ENCODE measurements at regions not wholly inside any gene's neighbourhood (a gene's known extent, or its start where the extent isn't known, plus 50 kb on each side); places are given as distances from the start of the nearest gene placed in this dataset.
"Not testable (repeated sequence)": the region's sequence is repeated elsewhere in the genome, so short reads cannot be mapped to it uniquely, and the experiment has no call there.

- Histone ChIP-seq H3K9ac (ENCODE audit: insufficient read depth, low read length) (no peak overlapping the region), H4K20me1 (ENCODE audit: control insufficient read depth, extremely low read depth, insufficient read depth, low read length) (no peaks in the 10 kb centered on the region)
- DNase-seq (ENCODE audit: low read depth in 2 of 2): peak in 1 of 2 donors; percentile 1
Measured at GRCh38 chrX:17944833-17945497, 83.9 kb upstream of the RAI2 start.

GRCh38 chrX:17941171-17941570, 80.1 kb upstream of the RAI2 start:
- H3K4me3 ChIP-seq (replicated peaks in 1 of 4; ENCODE audit: control extremely low read depth in 1 of 4, insufficient read depth in 1 of 4, low read depth in 3 of 4, low read length in 4 of 4); H3K4me1 ChIP-seq (ENCODE audit: control insufficient read depth, extremely low read depth, insufficient read depth, low read length); DNase-seq (ENCODE audit: low read depth in 2 of 2); H3K9me3 ChIP-seq (ENCODE audit: control insufficient read depth, insufficient read depth, low read depth, low read length); H3K36me3 ChIP-seq (ENCODE audit: control insufficient read depth, insufficient read depth, low read length); H4K20me1 ChIP-seq (ENCODE audit: control insufficient read depth, extremely low read depth, insufficient read depth, low read length); H3K79me2 ChIP-seq (ENCODE audit: control insufficient read depth, insufficient read depth, low read length); H3K9ac ChIP-seq (ENCODE audit: insufficient read depth, low read length); H3K4me2 ChIP-seq (ENCODE audit: extremely low read depth, insufficient read depth, low read length); H3K27me3 ChIP-seq (ENCODE audit: control insufficient read depth, insufficient read depth, low read length); H2AFZ ChIP-seq (ENCODE audit: low read length); H3K27ac ChIP-seq (ENCODE audit: insufficient read depth, low read length): not testable (repeated sequence)

More at GRCh38 chrX:17944833-17945497, 83.9 kb upstream of the RAI2 start:
- Histone ChIP-seq H3K27me3 (ENCODE audit: control insufficient read depth, insufficient read depth, low read length) (no peaks in the 10 kb centered on the region), H3K36me3 (ENCODE audit: control insufficient read depth, insufficient read depth, low read length) (no peaks in the 10 kb centered on the region), H3K79me2 (ENCODE audit: control insufficient read depth, insufficient read depth, low read length) (no peaks in the 10 kb centered on the region), H3K9me3 (ENCODE audit: control insufficient read depth, insufficient read depth, low read depth, low read length) (no peaks in the 10 kb centered on the region), H3K27ac (ENCODE audit: insufficient read depth, low read length) (no peak overlapping the region), H2AFZ (ENCODE audit: low read length) (no peak overlapping the region), H3K4me2 (ENCODE audit: extremely low read depth, insufficient read depth, low read length) (no peak overlapping the region), H3K4me1 (ENCODE audit: control insufficient read depth, extremely low read depth, insufficient read depth, low read length) (no peaks in the 10 kb centered on the region), H3K4me3 (replicated peaks in 1 of 4; ENCODE audit: control extremely low read depth in 1 of 4, insufficient read depth in 1 of 4, low read depth in 3 of 4, low read length in 4 of 4) (no peak overlapping the region)
- peak; percentile 37 to 52 for TF ChIP-seq CTCF (conservative IDR thresholded peaks at IDR 0.05 in 1 of 2, IDR thresholded peaks at IDR 0.05 in 1 of 2; ENCODE audit: low read depth in 1 of 2, low read length in 2 of 2)
- no peak for TF ChIP-seq EZH2 (IDR thresholded peaks at IDR 0.05; ENCODE audit: low read length, missing control alignments)

GRCh38 chrX:17939724-17940123, 78.6 kb upstream of the RAI2 start:
- no peak for DNase-seq (ENCODE audit: low read depth in 2 of 2)
- Histone ChIP-seq H4K20me1 (ENCODE audit: control insufficient read depth, extremely low read depth, insufficient read depth, low read length) (no peaks in the 10 kb centered on the region), H3K36me3 (ENCODE audit: control insufficient read depth, insufficient read depth, low read length) (no peaks in the 10 kb centered on the region), H3K4me1 (ENCODE audit: control insufficient read depth, extremely low read depth, insufficient read depth, low read length) (no peaks in the 10 kb centered on the region), H3K9ac (ENCODE audit: insufficient read depth, low read length) (no peak overlapping the region), H3K27me3 (ENCODE audit: control insufficient read depth, insufficient read depth, low read length) (no peaks in the 10 kb centered on the region), H3K4me2 (ENCODE audit: extremely low read depth, insufficient read depth, low read length) (no peak overlapping the region), H3K79me2 (ENCODE audit: control insufficient read depth, insufficient read depth, low read length) (no peaks in the 10 kb centered on the region), H2AFZ (ENCODE audit: low read length) (no peak overlapping the region), H3K27ac (ENCODE audit: insufficient read depth, low read length) (no peak overlapping the region), H3K4me3 (replicated peaks in 1 of 4; ENCODE audit: control extremely low read depth in 1 of 4, insufficient read depth in 1 of 4, low read depth in 3 of 4, low read length in 4 of 4) (no peak overlapping the region), H3K9me3 (ENCODE audit: control insufficient read depth, insufficient read depth, low read depth, low read length) (no peaks in the 10 kb centered on the region)
- TF ChIP-seq CTCF (conservative IDR thresholded peaks at IDR 0.05 in 1 of 2, IDR thresholded peaks at IDR 0.05 in 1 of 2; ENCODE audit: low read depth in 1 of 2, low read length in 2 of 2) (no peak), EZH2 (IDR thresholded peaks at IDR 0.05; ENCODE audit: low read length, missing control alignments) (no peak)

Measured in fibroblast of lung (primary cell).